ENCODE measurements at regions not wholly inside any gene's neighbourhood (a gene's known extent, or its start where the extent isn't known, plus 50 kb on each side); places are given as distances from the start of the nearest gene placed in this dataset.
"Not testable (repeated sequence)": the region's sequence is repeated elsewhere in the genome, so short reads cannot be mapped to it uniquely, and the experiment has no call there.

DNA sequence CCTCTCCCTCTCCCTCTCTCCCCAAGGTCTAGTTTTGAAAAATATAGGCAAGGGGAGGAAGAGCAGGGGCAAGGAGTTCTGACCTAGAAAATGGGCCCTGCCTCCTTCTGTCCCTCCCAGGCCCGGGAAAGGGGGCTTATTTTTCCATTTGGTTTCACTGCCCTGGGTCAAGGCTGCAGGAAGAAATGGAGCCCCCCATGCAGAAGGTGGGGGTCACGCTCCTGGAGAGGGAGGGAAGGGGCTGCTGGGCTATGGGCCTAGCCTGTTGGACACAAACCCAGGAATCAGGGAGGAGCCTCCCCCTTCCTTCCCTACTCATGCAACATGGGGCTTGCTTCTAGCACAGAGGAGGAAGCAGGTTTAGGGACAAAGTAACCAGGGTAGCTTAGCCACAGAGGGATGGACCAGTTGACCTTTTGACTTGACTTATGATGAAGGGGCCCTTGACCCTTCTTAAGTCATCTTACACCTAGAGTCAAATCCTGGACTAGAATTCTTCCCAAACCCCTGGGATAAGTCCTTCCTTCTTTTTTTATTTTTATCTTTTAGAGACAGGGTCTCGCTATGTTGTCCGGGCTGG lies 70.4 kb upstream of the SSBP3 start:
- intact Hi-C loops (cut with DNase I, micrococcal nuclease), result no loop called here
- ATAC-seq (no peak), DNase-seq (no peak)

DNA sequence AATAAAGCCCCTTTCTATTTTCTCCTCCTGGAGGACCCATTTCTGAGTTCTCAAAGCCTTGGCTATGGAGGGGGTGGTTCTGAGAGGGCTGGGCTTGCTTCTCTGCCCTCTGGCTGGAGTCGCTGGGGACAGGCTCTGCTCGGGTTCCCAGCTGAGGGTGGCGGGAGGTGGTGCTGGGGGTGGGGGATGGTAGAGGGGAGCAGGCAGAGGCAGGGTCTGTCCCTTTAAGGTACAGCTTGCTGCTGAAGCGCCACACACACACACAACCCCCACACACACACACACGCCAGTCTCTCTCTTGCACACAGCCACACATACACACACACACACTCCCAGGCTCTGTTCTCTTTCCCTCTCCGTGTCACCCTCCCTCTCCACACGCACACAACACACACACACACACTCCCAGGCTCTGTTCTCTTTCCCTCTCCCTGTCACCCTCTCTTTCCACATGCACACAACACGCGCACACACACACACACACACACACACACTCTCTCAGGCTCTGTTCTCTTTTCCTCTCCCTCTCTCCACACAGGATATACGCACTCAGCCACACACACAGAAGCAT lies 69.8 kb upstream of the SSBP3 start:
- ATAC-seq (no peak), DNase-seq (no peak)
- intact Hi-C loops (cut with DNase I, micrococcal nuclease), result no loop called here

DNA sequence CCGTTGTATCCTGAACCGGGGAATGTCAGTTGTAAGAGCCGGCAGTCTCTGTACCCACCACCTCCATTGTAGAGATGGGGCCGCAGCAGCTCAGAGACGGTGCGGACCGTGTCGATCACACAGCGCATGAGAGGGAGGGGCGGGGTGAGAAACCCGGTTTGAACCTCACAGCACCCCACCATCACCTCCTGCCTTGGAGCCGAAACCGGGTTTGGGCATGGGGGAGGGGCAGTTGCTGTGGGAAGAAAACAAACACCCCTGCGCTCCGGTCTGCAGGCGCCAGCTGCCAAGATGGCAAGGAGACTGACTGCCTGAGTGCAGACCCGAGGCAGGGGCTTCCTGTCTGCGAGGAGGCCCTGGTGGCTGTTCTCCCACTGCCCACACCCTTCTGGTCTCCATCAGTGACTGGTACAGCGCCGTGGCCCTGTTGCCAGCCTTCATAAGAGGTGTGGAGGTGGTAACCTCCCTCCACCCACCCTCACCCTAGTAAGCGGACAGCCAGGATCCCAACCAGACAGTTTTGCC lies 69.2 kb upstream of the SSBP3 start:
- DNase-seq (peak in 1 of 2 donors; percentile 42), ATAC-seq (peak; percentile 6)
- intact Hi-C loops (cut with DNase I, micrococcal nuclease), result no loop called here

DNA sequence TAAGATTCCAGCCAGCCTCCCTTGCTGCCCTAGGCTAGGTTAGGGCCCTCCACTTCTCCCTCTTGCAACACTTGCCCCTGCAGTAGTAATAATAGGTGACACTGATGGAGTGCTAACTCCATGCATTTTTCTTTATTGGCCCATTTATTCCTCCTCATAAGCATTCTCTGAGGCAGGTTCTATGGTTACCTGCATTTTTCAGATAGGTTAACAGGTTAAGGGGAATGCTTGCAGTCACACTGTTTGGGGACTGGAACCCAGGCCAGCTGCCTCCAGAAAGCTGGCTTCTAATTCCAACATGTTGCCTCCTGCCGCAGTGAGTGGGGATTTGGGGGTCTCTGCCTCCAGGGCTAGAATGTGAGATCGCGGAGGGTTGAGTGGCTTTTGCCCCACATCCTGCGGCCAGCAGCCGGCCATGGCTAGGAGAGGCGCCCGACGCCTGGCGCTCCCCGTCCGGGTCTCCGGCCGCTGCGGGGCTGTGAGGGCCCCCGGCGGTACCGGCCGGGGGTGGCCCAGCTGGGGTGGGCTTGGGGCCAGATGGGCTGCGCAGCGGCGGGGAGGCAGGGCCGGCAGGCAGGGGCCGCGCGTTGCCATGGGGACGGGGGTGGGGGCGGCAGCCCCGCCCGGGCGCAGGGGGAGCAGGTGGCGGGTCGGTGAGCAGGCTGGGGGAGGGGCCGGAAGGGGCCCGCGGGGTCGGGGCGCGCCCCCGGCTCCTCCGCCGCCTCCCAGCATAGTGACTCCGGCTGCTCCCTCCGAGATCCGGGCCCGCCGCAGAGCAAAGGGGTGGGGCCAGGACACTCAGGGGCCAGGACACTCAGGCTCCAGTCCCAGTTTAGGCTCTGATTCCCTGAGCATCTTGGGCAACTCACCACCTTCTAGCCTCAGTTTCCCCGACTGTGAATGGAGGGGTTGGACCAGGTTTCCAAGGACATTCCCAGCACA lies 68.4 kb upstream of the SSBP3 start:
- ATAC-seq, result peak; percentile 70
- DNase-seq, result peak in 1 of 2 donors; percentile 53
- intact Hi-C loops (cut with DNase I, micrococcal nuclease), result no loop called here

DNA sequence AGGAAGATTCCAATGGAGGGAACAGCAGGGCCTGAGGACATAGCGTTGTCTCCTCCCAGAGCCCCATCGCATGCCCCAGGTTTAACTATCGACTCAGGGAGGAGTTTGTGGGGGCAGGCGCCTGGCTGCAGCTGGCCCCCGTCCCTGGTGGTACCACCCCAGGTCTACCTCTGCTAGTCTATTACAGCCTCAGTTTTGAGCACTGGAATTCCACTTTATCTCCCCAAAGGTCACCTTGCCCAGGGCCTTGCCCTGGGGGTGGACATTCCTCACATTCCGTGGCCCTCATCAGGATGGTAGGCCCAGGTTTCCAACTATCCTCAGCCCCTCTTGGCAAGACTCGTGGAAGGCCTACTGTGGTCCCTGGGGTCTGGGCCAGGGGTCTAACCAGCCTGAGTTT lies 65.4 kb upstream of the SSBP3 start:
- intact Hi-C loops (cut with DNase I, micrococcal nuclease), result no loop called here
- no peak for DNase-seq
- ATAC-seq, result no peak

DNA sequence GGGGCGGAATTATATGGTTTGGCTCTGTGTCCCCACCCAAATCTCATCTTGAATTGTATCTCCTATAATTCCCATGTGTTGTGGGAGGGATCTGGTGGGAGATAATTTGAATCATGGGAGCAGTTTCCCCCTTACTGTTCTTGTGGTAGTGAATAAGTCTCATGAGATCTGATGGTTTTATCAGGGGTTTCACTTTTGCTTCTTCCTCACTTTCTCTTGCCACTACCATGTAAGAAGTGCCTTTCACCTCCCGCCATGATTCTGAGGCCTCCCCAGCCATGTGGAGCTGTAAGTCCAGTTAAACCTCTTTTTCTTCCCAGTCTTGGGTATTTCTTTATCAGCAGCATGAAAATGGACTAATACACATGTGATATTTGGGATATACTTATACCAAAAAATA lies 63.2 kb upstream of the SSBP3 start:
- ATAC-seq; intact Hi-C loops (cut with DNase I, micrococcal nuclease); DNase-seq: not testable (repeated sequence)

DNA sequence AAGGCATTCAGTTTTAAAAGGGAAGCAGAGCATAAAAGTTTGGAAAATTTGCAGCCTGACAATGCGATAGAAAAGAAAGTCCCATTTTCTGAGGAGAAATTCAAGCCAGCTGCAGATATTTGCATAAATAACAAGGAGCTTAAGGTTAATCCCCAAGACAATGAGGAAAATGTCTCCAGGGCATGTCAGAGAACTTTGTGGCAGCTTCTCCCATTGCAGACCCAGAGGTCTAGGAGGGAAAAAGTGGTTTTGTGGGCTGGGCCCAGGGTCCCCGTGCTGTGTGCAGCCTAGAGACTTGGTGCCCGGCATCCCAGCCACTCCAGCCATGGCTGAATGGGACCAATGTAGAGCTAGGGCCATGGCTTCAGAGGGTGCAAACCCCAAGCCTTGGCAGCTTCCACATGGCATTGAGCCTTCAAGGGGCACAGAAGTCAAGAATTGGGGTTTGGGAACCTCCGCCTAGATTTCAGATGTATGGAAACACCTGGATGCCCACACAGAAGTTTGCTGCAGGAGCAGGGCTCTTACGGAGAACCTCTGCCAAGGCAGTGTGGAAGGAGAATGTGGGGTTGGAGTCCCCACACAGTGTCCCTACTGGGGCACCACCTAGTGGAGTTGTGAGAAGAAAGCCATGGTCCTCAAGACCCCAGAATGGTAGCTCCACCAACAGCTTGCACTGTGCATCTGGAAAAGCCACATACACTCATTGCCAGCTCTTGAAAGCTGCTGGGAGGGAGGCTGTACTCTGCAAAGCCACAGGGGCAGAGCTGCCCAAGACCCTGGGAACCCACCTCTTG lies 62.3 kb upstream of the SSBP3 start:
- ATAC-seq; DNase-seq; intact Hi-C loops (cut with DNase I, micrococcal nuclease): not testable (repeated sequence)

DNA sequence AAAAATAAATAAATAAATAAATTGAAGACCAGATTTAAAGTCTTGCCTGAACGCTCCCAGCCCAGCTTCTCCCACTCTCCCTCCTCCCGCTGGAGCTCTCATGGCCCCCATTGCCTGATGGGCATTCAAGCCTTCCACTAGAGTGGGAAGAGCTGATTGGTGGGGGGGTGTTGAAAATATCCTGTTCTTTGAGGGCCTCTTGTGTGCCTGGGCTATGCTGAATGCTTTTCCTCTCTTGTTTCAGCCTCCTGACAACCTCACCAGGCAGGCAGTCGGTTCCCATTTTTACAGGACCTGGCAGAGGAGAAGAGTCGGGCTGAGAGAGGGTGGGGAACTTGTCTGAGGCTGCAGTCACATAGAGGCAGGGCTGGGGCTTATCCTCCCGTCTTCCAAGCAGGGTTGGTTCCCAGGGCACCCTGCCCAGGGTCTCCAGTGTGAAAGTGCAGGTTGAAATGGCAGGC lies 59.2 kb upstream of the SSBP3 start:
- DNase-seq, result no peak
- no peak for ATAC-seq
- intact Hi-C loops (cut with DNase I, micrococcal nuclease), result no loop called here

DNA sequence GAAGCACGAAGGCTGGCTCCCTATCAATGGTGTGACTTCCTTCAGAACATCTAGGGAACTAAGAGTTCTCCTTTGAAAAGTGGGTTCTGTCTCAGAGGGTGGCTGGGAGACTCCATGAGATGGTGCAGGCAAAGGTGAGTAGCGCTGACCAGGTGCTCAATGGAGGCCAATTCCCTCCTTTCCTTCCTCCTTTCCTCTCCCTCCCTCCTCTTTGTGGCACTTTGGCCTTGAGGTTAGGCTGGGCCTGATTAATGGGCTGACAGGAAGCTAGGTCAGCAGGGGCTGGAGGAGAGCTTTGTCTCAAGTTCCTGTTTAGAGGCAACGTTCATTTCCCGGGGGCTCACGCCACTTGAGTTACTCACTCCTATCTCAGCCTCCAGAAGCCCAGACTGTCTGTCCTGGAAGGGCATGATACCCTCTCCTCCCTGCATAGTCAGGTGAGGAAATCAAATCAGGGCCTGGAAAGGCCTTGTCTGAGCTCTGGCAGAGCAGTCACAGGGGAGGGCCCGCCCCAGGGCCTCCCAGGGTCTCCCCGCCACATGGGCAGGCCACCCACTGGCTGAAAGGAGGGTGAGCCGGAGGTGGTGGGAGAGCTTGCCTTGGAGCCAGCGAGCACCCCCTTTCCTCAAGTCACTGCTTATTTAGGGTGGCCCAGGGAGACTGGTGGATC lies 58.4 kb upstream of the SSBP3 start:
- peak; percentile 42 for ATAC-seq
- intact Hi-C loops (cut with DNase I, micrococcal nuclease), result no loop called here
- DNase-seq, result no peak

DNA sequence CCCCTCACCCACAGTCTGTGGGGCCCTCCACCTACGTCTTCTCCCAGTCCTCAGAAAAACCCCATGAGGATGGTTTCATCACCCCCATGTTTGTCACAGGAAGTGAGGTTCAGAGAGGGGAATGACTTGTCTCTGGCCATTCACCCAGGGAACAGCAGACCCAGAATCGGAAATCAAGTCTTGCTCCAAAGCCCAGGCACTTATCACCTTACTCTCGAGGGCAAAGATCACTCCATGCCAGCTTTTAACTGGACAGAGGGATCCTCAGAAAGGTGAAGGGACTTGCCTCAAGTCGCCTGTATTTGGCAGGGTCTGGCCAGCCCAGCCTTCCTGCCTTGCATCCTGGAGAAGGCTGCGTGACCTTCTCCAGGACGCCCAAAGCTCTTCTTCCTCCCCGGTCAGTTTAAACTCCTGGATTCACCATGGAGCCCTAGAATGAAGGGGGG lies 57.9 kb upstream of the SSBP3 start:
- no peak for DNase-seq
- intact Hi-C loops (cut with DNase I, micrococcal nuclease), result no loop called here
- ATAC-seq, result no peak

DNA sequence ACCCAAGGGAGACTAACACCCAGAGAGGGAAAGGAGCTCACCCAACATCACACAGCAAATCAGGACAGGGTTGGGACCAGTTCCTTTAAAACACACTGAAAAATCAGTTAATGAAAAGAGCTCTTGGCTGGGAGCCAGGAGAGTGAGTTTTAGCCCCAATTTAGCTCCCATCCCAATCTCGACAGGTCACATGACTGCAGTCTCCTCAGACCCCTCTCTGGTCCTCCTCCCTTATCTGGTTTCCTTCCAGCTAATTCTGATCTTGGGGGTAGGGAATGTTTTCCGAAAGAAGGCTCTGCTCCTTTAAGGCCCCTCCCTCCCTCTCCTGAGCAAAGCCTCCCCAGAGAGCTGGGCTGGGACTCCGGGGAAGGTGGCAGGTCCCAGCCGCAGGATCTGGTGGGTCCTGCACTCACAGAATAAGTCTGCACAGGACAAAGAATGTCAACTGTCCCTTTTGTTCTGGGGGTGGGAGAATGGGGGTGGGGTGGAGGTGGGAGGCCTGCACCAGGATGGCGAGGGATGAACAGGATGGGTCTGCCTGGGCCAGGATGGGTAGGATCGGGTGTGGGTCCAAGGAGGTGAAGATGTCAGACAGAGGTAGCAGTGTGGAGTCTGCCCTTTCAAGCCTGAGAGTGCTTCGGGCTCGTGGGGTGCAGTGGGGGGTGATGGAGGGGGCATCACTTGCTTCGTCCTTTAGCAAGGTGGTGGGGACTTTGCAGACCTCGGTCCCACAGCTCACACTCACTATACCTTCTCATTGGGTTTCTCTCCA lies 57.3 kb upstream of the SSBP3 start:
- DNase-seq (no peak), ATAC-seq (peak; percentile 38)
- intact Hi-C loops (cut with DNase I, micrococcal nuclease), result no loop called here

DNA sequence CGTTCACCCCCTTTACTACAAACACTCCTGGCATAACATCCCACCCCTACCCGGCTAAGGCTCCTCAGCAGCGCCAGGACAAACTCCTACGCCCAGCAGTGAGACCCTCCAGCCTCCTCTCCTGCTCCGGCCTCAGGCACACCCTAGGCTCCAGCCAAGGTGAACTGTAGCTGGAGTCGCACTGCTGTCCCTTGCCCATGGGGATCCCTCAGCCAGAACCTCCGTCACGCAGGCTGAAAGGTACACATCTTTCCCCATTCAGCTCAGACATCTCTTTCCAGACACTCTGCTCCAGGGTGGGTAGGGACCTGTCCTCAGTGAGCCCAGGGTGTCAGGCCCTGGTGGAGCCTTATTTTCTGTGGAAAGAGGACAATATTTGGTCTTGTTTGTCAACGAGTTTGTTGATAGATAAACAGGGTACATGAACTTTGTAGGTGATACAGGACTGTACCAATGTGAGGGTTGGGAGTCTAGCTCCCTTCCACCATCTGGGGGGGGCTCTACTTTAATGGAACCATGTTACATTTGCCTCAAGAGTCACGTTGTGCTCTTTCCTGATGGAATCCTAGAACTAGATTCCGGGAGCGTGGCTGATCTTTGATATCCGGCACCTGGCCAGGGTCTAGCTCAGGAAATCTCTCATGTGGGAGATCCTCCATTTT lies 56.5 kb upstream of the SSBP3 start:
- intact Hi-C loops (cut with DNase I, micrococcal nuclease), result no loop called here
- ATAC-seq, result no peak
- no peak for DNase-seq

DNA sequence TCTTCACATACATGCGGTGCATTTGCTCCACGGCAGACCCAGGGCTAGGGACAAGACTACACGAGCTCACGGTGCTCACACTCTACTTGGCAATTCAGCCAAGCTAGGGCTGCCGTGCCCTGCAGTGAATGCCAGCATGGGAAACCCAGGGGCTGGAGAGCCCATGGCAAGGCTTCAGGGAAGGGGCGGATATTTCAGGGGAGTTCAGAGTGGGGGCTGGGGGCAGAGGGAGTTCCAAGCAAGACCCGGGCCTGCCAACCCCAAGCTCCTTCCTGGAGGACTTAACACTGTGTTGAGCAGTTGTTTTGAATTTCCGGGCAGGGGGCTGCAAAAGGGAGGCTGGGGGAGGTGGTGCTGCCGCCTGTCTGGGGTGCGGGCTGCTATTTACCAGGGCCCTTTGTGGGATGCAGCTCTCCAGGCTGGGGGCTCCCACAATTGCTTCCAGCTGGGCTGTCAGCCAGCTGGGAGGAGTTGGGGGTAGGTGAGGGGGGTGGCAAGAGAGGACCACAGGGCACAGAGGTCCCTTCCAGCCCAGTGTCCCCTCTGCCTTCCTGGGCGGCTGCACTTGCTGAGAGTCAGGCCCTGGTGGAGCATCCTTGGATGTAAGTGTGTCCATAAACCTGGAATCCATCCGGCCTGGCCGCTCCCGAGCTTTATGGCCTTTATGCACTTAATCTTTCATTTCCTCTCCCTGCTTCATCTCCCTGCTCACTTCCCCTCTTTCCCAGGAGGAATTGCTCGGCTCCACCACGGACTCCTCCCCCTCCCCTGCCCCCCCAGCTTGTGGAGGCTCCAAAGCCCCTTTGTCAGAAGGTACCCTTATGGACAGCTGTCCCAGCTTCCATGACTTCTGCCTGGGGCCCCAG lies 55.8 kb upstream of the SSBP3 start:
- ATAC-seq (peak; percentile 92), DNase-seq (peak in 1 of 2 donors; percentile 51)
- intact Hi-C loops (cut with DNase I, micrococcal nuclease), result no loop called here

DNA sequence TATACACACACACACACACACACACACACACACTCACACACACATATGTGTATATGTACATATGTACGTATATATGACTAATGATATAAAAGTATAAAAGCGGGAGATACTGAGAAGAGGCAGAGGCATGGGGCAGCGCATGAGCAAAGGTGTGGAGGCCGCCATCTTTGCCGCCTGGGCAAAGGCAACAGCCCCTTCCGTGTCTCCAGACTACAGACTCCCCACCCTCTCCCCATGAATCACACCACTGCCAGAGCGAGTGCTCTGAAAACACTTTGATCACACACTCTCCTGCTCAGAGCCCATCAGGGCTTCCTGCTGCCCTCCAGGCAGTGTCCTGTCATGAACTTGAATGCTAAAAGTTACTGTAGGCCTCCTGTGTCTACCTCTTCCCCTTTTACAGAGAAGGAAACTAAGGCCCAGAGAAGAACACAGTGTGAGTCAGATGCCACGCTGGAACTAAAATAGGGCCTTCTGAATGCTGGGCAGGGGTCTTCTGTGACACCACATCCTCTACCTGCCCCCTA lies 54.7 kb upstream of the SSBP3 start:
- no peak for ATAC-seq
- no peak for DNase-seq
- intact Hi-C loops (cut with DNase I, micrococcal nuclease), result no loop called here

DNA sequence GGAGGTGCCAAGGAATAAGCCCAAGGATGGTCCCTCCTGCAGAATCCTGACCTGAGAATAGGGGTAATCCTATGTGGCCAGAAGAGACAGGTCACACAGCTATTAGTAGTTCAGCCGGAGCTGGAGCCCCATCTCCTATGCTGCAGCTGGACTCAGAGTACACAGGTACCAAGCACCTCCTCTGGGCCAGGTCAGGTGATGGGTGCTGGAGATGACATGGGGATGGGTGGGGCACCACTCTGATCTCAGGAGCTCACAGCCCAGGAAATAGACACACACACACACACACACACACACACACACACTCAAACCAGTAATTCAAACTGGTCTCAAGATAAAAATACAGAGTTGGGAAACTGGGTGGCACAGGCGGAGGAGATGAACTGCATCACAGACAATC lies 54.2 kb upstream of the SSBP3 start:
- intact Hi-C loops (cut with DNase I, micrococcal nuclease), result no loop called here
- DNase-seq, result no peak
- peak; percentile 50 for ATAC-seq

DNA sequence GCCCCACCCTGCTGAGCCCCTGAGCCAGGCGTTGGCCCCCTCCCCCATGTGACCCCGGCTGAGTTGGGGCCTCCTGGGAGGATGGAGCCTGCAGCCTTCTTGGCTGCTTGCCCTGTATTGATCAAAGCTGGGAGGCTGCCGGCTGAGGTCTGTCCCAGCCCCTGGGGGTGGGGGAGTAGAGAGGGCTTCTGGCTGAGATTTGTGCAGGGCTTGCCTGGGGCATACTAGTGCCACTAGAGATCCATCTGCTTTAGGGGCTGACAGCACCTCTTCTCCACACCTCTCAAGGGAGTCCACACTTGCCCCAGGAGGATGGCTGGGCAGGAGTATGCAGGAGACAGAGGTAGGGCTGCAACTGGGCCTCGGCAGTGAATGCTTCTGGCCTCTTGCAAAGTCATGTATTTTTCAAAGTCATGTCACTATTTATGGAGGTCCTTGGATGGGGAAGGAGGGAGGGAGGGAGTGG lies 53.6 kb upstream of the SSBP3 start:
- DNase-seq, result no peak
- intact Hi-C loops (cut with DNase I, micrococcal nuclease), result no loop called here
- ATAC-seq, result no peak
